Activated CD8-positive, alpha-beta memory T cell treated with anti-CD3 and anti-CD28 coated beads, Interleukin-2, amount 50 U/mL, for 24 hours (primary cell): ENCODE measurements at regions not wholly inside any gene's neighbourhood (a gene's known extent, or its start where the extent isn't known, plus 50 kb on each side); places are given as distances from the start of the nearest gene placed in this dataset.
"Not testable (repeated sequence)": the region's sequence is repeated elsewhere in the genome, so short reads cannot be mapped to it uniquely, and the experiment has no call there.

Source experiments
- DNase-seq: peaks from one replicate; pipeline ENCODE4 v3.0.0-alpha.2; 2020; ENCODE audit errors: extremely low read depth

DNA sequence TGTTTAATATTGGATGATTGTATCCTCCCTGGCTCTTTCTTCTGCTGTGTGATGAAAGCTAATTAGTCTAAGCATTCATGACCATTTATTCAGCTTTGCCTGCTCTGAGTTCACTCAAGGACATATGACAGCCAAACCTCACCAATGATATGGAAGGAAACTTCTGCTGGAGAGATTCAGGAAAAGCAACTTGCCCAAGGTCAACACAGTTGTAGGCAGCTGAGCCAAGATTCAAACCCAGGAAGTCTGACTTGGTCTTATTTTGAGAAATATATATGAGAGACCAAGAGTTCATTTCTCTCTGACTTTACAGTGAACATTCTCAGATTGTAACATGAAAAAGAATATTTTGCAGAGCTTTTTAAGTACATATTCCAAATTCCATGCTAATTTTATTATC is 1588.5 kb upstream of the PIK3C3 start:
- DNase-seq, result no peak

DNA sequence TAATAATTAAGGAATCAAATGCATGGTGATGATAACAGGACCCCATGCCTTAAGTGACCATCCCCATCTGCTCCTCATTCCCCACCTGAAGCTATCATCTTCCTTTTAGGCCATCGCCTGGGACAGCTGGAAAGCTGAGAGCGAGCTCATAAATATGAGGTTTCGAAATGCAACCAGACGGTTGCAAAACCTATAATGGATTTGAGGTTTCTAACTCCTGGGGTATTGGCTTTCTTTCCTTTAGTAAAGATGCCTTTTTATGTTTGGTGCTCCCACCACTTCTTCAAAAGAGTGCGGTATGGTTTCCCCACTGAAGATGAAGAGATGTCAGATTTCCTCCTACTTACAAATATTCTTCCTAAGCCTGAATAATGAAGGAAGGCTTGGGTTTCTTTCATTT is 1589.5 kb upstream of the PIK3C3 start:
- no peak for DNase-seq

DNA sequence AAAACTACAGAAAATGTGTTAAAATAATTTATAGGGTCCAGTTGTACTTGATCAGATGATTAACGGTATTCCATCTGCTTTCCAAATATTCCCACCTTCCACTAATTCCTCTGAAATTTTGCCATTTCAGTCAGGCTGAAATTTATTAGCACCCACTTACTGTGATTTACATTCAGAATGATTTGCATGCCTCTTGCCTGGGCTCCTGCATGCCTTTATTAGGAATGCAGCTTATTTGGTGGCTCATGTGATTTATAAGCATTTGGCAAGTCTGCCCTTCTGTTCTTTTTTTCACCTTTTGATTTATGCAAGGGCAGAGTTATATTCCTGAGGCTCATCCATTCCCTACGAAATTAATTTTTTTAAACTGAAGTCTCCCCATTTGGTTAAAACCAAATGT is 1594.5 kb upstream of the PIK3C3 start:
- DNase-seq, result no peak

DNA sequence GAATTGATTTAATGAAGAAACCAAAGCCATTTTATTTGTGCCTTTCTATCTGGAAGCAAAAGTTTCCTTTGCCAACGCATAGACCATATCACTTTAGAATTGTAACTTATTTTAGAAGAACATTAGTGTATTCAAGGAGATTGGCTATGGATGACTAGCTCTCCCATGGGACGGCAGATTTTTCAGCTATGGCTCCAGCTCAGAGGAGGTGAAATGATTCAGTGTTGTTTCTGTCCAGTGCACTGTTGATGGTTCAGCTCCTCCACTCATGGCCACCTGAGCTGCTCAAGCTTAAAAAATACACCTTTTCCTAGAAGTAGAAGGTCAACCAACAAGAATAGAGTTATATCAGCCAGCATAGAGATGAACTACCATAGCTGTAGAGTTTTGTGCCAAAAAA is 1597.5 kb upstream of the PIK3C3 start:
- DNase-seq, result no peak

DNA sequence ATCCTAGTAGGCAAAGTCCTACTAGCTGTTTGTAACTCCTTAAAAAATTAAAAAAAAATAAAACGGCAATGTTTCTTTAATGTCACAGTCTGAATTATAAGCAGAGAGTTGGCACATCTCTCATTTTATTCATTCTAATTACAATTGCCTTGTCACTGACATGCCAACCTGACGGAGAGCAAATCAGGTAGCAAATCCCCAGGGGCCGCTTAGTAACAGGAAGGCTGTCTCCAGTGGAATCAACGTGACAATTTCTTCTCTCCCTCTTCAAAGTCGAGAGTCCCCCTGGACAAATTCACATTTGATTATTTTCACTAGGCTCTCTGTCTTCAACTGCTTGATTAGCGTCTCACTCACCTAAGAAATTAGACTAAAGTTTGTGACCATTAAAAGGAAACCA is 1598.9 kb upstream of the PIK3C3 start:
- no peak for DNase-seq

DNA sequence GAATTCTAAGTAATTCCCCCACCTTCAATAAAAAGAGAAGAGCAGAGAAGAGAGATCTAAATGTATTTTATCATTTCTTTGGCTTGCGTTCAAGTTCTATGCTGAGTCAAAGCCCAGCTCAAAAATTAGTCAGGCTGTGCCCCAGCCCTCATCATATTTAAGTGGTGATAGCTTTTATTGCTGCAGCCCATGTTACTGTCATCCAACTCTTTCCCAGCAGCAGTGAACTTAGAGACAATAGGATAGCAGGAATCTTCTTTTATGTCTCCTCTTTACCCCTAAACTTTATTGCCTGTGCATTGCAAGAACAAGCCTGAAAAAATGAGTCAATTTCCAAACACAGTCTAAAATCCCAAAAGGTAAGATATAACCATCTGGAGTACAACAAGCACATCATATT is 1599.3 kb upstream of the PIK3C3 start:
- DNase-seq, result no peak

DNA sequence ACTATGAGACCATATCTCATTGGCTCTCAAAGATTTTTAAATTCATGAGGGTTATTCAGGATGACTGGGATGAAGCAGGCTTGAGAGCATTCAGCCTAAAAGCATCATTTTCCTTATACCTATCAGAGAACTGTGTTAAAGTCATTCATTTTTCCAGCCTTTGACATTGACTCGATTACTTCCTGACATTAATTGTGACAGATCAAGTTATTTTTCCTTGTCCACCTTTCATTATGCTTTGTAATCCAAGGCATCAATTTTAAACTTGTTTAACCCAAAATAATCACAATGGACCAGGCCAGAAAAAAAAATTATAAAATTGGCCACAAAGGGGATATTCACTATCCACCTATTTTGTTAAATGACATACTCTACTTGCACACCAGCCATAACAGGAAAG is 1606.8 kb upstream of the PIK3C3 start:
- no peak for DNase-seq

DNA sequence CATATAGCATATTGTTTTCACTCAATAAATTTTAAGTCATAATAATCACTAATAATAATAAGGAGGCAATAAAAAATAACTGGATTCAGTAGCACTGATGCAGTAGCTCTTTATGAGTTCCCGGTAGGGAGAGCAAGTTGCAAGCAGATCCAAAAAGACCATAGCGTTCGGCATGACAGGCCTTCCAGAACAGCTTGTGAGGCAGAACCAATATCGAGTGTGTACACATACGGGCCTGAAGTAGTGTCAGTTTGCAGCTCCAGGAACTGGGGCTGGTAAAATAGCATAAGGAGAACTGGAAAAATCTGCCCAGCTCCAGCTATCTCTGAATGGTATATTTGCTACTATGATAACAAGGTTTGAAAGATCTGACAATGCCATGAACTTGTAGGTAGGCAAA is 1607.8 kb upstream of the PIK3C3 start:
- DNase-seq, result no peak

DNA sequence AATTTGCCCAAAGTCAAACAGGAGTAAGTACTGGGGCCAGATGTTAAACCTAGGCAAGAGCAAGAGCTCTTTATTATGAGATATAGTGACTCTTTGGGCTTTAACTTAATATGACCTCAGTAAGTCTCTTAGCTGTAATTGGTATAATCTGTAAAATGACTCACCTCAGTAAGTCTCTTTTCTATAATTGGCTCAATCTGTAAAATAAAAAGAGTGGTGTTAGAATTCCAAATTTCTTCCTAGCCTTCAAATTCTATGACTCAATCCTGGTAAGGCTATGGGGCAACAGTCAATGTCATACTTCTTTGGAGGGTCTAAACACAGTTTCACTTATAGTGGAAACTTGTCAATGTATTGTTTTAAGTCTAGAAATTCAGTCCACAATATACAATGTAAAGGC is 1608.9 kb upstream of the PIK3C3 start:
- no peak for DNase-seq

DNA sequence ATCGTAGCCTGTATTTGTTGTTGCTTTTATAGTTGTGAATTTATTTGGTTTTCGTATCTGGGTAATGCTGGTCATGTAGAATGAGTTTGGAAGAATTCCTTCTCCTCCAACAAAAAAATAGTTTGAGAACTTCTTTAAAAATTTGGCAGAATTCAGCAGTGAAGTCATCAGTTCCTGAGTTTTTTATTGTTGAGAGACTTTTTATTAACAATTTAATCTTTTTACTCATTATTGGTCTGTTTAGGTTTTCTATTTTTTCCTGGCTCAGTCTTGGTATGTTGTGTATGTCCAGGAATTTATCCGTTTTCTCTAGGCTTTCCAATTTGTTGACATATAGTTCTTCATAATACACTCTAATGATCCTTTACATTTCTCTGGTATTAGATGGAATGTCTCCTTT is 1613.3 kb upstream of the PIK3C3 start:
- DNase-seq, result no peak

DNA sequence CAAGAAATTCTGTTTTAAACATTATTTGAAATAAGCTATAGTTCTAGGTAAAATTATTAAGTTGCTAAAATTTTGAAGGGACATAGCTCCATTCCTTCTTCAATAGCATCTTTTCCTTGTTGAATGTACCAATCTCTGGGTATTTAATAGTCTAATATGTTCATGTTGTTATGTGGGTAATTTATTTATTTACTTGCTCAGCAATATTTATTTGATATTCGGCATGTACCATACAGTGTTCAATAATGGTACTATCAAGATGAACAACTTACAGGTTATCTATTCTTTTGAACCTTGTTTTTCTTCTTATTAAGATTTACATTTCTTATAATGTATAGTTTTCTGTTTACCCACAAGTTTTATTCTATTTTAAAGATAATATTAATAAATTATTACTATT is 1616.8 kb upstream of the PIK3C3 start:
- DNase-seq, result no peak

DNA sequence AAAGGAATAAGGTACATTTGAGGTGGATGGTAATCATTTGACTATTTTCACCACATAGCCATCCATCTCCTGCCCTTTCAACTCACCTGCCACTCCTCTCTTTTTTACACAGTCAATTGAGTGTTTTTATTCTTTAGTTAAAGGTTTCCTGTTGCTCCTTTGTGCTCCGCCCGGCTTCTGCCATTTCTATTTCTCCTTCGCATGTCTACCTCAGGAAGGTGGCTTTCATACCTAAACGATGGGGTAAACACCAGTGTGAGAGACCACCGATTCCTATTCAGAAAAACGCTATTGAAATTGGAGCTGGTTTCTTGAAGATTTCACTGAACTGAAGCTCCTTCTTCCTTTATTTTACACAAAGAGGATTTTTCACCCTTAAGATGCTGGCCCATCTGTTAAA is 1628.0 kb upstream of the PIK3C3 start:
- no peak for DNase-seq

DNA sequence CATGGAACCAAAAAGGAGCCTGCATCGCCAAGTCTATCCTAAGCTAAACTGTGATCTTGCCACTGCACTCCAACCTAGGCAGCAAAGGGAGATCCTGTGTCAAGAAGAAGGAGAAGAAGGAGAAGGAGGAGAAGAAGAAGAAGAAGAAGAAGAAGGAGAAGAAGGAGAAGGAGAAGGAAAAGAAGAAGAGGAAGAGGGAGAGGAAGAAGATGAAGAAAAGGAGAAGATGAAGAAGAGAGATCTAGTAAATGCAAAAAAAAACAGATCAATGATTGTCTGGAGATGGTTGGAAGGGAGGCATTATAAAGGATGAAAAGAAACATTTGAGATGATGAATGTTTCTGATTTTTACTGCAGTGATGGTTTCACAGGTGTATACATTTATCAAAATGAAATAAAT is 1629.0 kb upstream of the PIK3C3 start:
- DNase-seq, result no peak

DNA sequence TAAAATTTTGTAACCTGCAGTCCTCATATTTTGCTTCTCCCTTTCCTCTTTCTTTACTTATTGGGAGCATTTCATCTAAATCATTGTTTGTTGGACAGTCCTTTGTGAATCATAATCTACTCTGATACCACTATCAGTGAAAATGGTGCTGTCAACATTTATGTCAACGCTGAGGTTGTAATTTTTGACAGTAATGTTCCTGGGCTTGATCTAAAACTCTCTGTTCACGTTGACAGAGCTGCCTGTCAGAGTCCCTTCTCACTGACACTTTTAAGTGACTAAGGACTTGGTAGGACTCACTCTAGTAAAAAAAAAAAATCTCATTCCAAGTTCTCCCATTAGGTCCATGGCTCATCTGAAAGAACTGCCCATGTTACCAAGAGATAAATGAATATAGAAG is 1640.8 kb upstream of the PIK3C3 start:
- DNase-seq, result no peak

DNA sequence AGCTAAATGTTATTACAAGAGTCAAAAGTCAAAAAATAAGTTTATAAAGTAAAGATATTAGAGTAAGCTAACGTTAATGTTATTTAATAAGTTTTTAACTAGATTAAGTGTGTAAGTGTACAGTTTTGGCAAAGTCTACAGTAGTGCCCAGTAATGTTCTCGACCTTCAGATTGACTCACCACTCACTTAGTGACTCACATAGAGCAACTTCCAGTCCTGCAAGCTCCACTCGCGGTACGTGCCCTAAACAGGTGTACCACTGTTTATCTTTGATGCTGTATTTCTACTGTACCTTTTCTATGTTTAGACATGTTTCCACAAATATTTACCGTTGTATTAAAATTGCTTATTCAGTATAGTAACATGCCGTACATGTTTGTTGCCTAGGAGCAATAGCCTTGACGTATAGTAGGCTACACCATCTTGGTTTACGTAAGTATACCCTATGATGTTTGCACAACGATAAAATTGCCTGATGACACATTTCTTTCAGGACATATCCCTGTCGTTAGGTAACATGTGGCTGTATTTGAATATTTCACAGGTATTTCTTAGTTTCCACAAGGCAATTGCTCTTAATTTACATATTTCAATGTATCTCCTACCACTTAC is 1641.9 kb upstream of the PIK3C3 start:
- DNase-seq, result no peak

DNA sequence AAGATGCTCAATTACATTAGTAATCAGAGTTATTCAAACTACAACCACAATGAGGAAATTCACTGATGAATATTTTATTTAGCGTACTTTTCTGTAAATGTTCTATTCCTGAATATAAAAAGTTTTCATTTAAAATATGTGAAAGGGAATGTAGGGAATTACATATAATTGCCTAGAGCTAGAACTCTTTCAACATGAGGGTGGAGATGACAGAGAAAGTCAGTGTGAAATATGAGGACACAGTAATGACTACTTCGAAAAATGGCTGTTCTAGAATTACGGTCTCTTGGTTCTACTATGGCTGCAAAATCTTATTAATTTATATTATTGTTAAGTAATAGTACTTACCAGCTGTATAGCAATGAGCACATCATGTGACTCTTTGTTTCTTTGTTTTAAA is 1647.4 kb upstream of the PIK3C3 start:
- no peak for DNase-seq

DNA sequence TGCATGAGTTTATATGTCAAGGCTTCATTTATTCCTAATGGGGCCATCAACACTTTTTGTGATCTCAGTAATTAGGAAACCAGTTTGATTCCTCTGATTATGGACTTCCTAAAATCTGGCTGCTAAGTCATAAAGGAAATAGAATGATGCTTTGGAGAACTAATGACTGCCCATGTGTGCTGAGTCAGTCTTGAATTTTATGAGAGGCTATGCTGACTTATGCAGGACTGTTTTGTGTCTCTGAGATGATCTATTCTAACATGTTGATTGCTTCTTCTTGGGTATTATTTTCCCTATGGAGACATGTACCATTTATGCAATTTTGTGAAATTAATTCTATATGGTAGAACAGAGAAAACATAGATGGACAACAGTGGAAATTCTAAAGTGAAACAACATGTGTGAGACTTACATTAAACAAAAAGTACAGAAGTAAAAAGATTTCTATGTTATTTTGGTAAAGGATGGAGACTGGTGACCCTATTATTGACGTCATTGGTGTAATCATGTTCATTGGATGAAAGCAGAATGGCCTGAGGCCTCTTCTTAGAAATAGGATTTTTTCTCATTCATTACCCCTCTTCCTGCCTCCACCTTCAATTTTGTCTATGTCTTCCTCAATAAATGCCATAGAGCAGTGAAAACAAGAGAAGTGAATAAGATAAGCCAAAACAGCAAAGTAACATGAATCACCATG is 1658.2 kb upstream of the PIK3C3 start:
- DNase-seq, result no peak

DNA sequence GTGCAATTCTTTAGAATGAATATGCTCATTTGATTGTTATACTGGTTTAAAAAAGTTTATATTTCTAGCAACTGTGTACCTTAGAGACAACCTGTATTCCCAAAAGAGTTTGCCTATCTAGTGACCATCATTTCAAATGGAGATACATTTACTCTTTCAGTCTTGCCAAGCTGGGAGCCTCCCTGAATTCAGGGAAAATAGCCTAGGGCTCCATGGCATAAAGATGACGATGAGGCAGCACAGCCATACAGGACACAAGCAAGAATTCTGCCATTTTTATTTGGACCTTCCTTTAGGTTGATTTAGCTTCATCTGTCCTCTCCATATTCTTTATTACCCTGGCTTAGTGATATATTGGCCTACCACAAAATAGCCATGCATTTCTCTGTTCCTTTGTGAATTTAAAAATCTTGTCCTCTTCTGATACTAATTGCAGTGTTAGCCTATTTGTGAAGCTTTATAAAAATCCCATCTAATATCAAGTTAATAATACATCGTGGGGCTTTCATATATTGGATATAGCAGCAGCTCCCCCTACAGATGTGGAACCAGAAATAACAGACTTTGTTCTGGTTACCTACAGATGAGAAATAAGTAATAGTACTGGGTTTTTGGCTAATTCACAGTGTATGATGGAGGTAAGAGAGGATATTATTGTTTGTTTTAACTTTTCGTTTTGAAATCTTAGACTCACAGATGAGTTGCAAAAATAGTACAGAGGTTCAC is 1661.9 kb upstream of the PIK3C3 start:
- no peak for DNase-seq

DNA sequence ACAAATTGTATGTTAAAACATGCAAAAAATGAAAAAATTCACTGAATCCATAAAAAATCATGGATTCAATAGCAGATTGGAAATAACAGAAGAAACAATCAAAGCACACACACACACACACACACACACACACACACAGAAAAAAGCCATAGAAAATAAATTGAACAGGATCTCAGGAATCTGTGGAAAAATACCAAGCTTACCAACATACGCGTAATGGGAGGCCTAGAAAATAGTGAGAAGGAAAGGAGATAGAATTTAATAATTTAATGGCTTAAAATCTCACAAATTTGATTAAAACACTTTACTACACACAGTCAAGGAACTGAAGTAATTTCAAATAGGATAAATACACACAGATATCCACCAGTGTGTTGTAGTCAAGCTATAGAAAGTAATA is 1671.5 kb upstream of the PIK3C3 start:
- no peak for DNase-seq

DNA sequence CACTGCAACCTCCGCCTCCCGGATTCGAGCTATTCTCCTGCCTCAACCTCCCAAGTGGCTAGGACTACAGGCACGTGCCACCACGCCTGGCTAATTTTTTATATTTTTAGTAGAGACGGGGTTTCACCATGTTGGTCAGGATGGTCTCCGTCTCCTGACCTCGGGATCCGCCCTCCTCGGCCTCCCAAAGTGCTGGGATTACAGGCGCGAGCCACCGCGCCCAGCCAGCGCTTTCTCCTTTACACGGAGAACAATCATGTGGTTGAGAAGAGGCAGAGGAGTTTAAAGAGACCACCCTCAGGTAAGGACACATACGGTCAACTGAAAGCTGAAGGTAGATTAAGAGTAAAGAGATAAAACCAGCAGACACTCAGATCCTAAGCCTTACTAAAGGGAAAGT is 1673.7 kb upstream of the PIK3C3 start:
- DNase-seq, result not testable (repeated sequence)

DNA sequence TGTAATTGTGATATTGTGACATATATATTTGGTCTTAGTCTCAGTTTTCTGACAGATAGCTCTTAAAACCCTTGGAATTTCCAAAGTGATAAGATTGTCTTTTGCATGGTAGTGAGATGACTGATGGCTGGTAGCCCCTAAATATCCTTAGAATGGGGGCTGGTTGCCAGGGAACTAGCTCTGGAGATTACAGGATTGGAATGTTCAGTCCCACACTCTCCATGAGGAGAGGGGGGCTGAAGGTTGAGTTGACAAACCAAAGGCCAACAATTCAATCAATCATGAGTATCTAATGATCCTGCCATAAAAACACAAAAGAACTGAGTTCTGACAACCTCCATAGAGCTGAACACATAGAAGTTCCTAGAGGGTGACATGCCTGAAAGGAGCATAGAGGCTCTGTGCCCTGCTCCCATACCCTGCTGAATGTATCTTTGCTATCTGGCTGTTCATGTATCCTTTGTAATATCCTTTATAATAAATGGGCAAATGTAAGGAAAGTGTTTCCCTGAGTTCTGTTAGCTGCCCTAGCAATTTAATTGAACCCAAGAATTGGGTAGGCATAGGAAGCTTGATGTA is 1680.3 kb upstream of the PIK3C3 start:
- no peak for DNase-seq

DNA sequence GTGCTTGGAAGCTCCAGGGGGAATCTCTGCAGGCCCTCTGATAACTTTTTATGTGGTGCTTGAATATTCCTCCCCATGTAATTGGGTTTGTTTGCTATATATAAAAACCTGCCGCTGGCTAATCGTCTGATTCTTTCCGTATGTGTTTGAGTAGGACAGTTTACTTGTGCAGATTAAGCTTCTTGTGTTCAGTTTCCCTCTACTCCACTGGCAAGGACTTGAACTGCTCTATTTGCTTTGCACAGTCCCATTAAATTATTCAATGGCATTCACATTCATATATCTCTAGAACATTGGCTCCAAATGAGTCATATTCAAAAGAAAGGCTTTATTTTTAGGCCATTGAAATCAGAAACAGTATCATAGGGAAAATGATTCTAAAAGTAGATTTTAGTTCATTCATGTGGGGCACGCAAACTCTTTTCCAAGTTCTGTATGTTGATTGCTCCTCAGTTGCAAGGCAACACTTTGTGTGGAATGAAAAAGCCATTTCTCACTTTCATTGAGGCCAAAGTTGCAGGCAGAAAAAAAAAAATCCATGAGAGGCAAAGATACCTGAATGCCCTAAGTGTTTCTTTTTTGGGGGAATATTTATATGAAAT is 1682.3 kb upstream of the PIK3C3 start:
- DNase-seq, result no peak
